CD4-positive, alpha-beta T cell (primary cell): ENCODE measurements at regions not wholly inside any gene's neighbourhood (a gene's known extent, or its start where the extent isn't known, plus 50 kb on each side); places are given as distances from the start of the nearest gene placed in this dataset.
"Not testable (repeated sequence)": the region's sequence is repeated elsewhere in the genome, so short reads cannot be mapped to it uniquely, and the experiment has no call there.

Source experiments
- ATAC-seq: fragments of 200-7000 bp; cut with Tn5 transposase; one replicate; pipeline ENCODE4 v1.10.0; 2022; ENCODE audit warnings: mild to moderate bottlenecking; ENCODE audit not compliant: poor library complexity
- CTCF ChIA-PET: fragments of 350-600 bp; sonication (Branson Sonifier 250); formaldehyde crosslinking; loops from one replicate; lab custom pipeline; 2021; ENCODE audit warnings: antibody characterized with exemption, inconsistent platforms; lab: Charles Lee
- POLR2A ChIA-PET: fragments of 350-600 bp; sonication (Branson Sonifier 250); formaldehyde crosslinking; loops from one replicate; lab custom pipeline; 2021; ENCODE audit warnings: antibody characterized with exemption, inconsistent platforms; lab: Charles Lee
- DNase-seq, 14 experiments: peaks; one replicate each; pipeline ENCODE4 v3.0.0-alpha.2; 2013 to 2020; ENCODE audit warnings: mixed read lengths in 2 of 14
- H3K27ac ChIP-seq, 2 donors: one replicate each; pipeline versions ENCODE4 v1.5.1 to v1.7.0; 2013; ENCODE audit warnings: low read length in 2 of 2, low read depth in 1 of 2, mild to moderate bottlenecking in 1 of 2
- H3K27me3 ChIP-seq, 2 experiments: 1 replicate in 1 of 2; 2 replicates in 1 of 2; pipeline versions ENCODE4 v1.6.1 to v1.7.0; 2013; ENCODE audit warnings: low read length in 2 of 2, control low read depth in 1 of 2, mild to moderate bottlenecking in 1 of 2, moderate library complexity in 1 of 2; ENCODE audit not compliant: insufficient read depth in 2 of 2, control insufficient read depth in 1 of 2
- H3K36me3 ChIP-seq: one replicate; pipeline ENCODE4 v1.6.1; 2013; ENCODE audit warnings: low read length, control low read depth; ENCODE audit not compliant: insufficient read depth
- H3K4me1 ChIP-seq: one replicate; pipeline ENCODE4 v1.6.1; 2013; ENCODE audit warnings: low read length, control low read depth; ENCODE audit not compliant: insufficient read depth
- H3K4me3 ChIP-seq: one replicate; pipeline ENCODE4 v1.5.1; 2013; ENCODE audit warnings: mild to moderate bottlenecking, low read length, moderate library complexity
- H3K9me3 ChIP-seq, 2 experiments: 1 replicate in 1 of 2; 2 replicates in 1 of 2; pipeline versions ENCODE4 v1.6.1 to v1.7.0; 2013; ENCODE audit warnings: low read length in 2 of 2, mild to moderate bottlenecking in 2 of 2, control low read depth in 1 of 2, moderate library complexity in 1 of 2; ENCODE audit not compliant: control insufficient read depth in 1 of 2, insufficient read depth in 1 of 2
- H3K27ac Mint-ChIP-seq: one replicate; pipeline ENCODE4 v1.8.0; 2020; ENCODE audit warnings: mixed read lengths
- H3K27me3 Mint-ChIP-seq: one replicate; pipeline ENCODE4 v1.8.0; 2021; ENCODE audit warnings: mixed read lengths
- H3K36me3 Mint-ChIP-seq: one replicate; pipeline ENCODE4 v1.8.0; 2021; ENCODE audit warnings: low read depth, mixed read lengths
- H3K4me1 Mint-ChIP-seq: one replicate; pipeline ENCODE4 v1.8.0; 2021; ENCODE audit warnings: low read depth, mixed read lengths
- H3K4me3 Mint-ChIP-seq: one replicate; pipeline ENCODE4 v1.8.0; 2020; ENCODE audit warnings: mild to moderate bottlenecking, mixed read lengths
- H3K9me3 Mint-ChIP-seq: one replicate; pipeline ENCODE4 v1.8.0; 2020; ENCODE audit warnings: mixed read lengths
- intact Hi-C, 2 experiments: fragments of 100-400 bp; cut with DNase I in 1 of 2; cut with micrococcal nuclease in 1 of 2; formaldehyde crosslinking; loops; one replicate each; pipeline versions ENCODE4 v1.15.1 to v1.9.0; 2023 to 2025; cut with DNase I, micrococcal nuclease
- TF ChIP-seq, protein P1 (sequence below): fragments of 200-600 bp; IDR thresholded peaks from one replicate; pipeline ENCODE4 v1.8.0; 2022; ENCODE audit warnings: antibody characterized with exemption, mild to moderate bottlenecking

DNA sequence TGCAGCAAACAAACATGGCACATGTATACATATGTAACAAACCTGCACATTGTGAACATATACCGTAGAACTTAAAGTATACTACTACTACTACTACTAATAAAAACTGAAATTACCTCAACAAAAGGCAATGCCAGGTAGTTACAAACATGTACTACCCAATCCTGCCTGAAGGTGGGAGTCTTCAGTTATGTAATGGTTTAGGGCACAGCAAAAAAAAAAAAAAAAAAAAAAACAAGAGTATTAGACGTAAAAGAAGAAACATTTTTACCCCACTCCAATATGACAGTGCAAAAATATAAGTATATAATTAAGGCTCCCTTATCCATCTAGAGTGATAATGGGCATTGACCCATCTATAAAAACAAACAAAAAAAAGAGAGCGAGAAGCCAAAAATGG, 296.6 kb downstream of the ZNF37A start:
- DNase-seq = peak in 10 of 14 experiments; percentile 6 to 65 (median 18)
- H3K27me3 Mint-ChIP-seq, H3K4me1 ChIP-seq, H3K4me3 Mint-ChIP-seq, H3K4me3 ChIP-seq, H3K36me3 Mint-ChIP-seq, H3K27ac ChIP-seq, H3K9me3 ChIP-seq, ATAC-seq, H3K4me1 Mint-ChIP-seq, intact Hi-C loops, H3K27me3 ChIP-seq, CTCF ChIA-PET, POLR2A ChIA-PET, H3K36me3 ChIP-seq, H3K9me3 Mint-ChIP-seq: not testable (repeated sequence)
- TF ChIP-seq, protein P1, sequence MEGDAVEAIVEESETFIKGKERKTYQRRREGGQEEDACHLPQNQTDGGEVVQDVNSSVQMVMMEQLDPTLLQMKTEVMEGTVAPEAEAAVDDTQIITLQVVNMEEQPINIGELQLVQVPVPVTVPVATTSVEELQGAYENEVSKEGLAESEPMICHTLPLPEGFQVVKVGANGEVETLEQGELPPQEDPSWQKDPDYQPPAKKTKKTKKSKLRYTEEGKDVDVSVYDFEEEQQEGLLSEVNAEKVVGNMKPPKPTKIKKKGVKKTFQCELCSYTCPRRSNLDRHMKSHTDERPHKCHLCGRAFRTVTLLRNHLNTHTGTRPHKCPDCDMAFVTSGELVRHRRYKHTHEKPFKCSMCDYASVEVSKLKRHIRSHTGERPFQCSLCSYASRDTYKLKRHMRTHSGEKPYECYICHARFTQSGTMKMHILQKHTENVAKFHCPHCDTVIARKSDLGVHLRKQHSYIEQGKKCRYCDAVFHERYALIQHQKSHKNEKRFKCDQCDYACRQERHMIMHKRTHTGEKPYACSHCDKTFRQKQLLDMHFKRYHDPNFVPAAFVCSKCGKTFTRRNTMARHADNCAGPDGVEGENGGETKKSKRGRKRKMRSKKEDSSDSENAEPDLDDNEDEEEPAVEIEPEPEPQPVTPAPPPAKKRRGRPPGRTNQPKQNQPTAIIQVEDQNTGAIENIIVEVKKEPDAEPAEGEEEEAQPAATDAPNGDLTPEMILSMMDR = peak; percentile 39
- H3K27ac Mint-ChIP-seq = peak overlapping the region; percentile 19

DNA sequence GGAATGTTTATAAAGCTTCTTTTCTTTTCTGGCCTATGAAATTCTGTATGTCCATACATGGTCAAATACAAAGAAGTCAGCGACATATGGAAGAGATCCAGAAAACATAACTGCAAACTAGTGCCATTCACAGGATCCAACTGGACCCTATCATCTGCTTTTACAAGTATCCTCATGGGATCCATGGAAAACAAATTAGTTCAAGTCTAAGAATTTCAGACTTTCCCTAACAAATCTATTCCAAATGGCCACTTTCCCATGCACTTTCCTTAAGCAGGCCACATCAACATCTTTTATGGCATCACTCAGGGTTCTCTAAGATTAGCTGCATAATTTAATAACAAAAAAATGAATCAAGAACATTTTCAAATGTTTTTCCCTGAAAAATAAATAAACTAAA, 301.3 kb downstream of the ZNF37A start:
- H3K4me1 ChIP-seq, H3K36me3 Mint-ChIP-seq, POLR2A ChIA-PET, H3K9me3 Mint-ChIP-seq, H3K9me3 ChIP-seq, intact Hi-C loops, DNase-seq, H3K4me3 Mint-ChIP-seq, H3K27me3 Mint-ChIP-seq, H3K27ac ChIP-seq, H3K36me3 ChIP-seq, CTCF ChIA-PET, H3K27ac Mint-ChIP-seq, H3K27me3 ChIP-seq, H3K4me1 Mint-ChIP-seq, H3K4me3 ChIP-seq, ATAC-seq: not testable (repeated sequence)

DNA sequence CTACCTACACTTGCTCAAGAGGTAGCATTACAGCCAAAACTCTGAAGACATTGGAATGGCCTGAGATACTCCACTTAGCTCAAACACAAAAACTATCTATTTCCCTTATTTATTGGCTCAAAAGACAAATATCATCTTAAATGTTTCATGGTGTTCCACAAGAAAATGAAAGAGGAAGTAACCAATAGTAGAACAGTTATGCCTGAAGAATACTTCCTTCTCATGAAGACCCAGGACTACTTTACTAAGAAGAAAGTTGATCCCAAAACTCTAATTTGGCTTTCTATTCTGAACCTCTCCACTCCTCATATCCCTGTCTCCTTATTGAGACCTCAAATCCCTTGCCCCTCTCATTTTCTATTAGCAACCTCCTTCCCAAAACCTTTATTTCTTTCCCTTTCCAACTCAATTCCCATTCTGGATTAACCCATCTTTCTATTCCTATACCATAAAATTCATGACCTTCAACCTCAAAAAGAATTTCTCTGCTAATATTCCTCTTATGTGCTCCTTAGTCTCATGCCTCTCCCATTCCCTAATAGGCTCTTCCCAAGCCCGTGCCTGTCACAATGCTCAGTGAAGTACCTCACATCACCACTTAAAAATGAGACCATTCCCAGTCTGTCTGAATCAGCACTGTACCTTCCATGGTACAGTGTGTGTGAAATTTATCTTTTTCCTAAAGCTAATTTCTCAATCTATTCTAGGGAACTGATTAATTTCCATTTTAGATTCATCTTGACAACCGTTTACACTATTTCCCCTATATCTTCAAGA, 302.2 kb downstream of the ZNF37A start:
- ATAC-seq, H3K9me3 Mint-ChIP-seq, H3K9me3 ChIP-seq, POLR2A ChIA-PET, H3K27me3 ChIP-seq, CTCF ChIA-PET, DNase-seq, intact Hi-C loops, H3K27ac ChIP-seq, H3K4me1 Mint-ChIP-seq, H3K4me3 Mint-ChIP-seq, H3K36me3 Mint-ChIP-seq, H3K27me3 Mint-ChIP-seq, H3K4me3 ChIP-seq, H3K4me1 ChIP-seq, H3K36me3 ChIP-seq, H3K27ac Mint-ChIP-seq: not testable (repeated sequence)

DNA sequence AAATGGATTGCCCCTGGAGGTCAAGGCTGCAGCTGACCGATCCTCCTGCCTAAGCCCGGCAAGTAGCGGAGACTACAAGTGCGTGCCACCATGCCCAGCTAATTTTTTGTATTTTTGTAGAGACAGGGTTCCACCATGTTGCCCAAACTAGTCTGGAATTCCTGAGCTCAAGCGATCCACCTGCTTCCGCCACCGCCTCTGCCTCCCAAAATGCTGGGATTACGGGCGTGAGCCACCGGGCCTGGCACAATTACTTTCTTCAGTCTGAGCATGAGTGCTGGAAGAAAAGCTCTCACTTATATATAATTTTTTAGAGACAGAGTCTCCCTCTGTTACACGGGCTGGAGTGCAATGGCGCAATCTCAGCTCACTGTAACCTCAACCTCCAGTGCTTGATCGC, 307.4 kb downstream of the ZNF37A start:
- H3K27ac ChIP-seq, H3K36me3 Mint-ChIP-seq, H3K9me3 Mint-ChIP-seq, H3K4me1 Mint-ChIP-seq, H3K9me3 ChIP-seq, ATAC-seq, H3K27me3 Mint-ChIP-seq, H3K36me3 ChIP-seq, H3K4me3 ChIP-seq, H3K27me3 ChIP-seq: not testable (repeated sequence)
- CTCF ChIA-PET = interaction anchor here (1.6 kb wide), 1 partner anchor 425 kb away, joined by 5 read pairs; the partner anchor contains the start of gene ZNF25
- intact Hi-C loops = loop anchor here (5.0 to 10.0 kb wide), 3 partner anchors 307 to 427 kb away; partner anchors contain the start of genes ZNF25 (in 2 of the 2) and ZNF37A (in 1 of the 2)
- POLR2A ChIA-PET = interaction anchor here (1.8 to 2.4 kb wide), 3 partner anchors 307 to 425 kb away, joined by 8 to 10 read pairs (median 9); partner anchors contain the start of genes ZNF25, ZNF33A and ZNF37A
- Mint-ChIP-seq H3K27ac (peak overlapping the region; percentile 100), H3K4me3 (peak overlapping the region; percentile 92)
- H3K4me1 ChIP-seq = peaks cover 14% of the 10 kb centered on the region
- peak in 1 of 14 experiments; percentile 7 for DNase-seq

DNA sequence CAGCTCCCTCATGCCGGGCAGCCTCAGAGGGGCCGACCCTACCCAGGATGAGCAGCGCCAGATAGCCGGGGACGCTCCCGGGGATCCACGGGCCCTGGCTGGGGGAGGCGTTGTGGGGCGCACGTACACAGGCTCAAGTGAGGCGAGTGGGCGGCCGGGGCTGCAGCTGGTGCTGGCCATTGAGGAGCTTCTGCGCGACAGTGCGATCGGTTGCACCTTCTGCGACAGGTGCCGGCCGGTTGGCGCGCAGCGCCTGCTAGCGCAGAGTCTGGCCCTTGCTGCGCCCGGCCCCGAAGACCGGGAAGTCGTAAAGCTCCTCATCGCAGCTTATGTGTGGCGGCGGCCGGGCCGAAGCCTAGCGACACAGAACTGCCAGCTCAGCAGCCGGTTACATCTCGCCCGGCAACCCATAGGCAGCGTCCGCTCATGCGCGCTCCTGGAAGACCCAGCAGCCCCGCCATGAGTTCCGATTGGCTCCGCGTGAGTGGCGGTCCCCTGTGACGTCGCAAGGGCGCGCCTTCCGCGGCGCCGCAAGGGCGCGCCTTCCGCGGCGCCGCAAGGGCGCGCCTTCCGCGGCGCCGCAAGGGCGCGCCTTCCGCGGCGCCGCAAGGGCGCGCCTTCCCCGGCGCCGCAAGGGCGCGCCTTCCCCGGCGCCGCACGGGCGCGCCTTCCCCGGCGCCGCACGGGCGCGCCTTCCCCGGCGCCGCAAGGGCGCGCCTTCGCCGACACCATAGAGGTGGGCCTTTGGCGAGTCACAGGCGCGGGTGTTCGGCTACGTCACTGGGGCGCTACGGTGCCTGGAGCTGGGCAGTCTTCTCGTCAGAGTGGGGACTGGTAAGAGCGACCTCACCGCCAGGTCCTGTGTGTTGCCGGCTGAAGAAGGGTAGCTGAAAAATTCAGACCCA, 308.6 kb downstream of the ZNF37A start:
- H3K9me3 Mint-ChIP-seq, H3K4me1 Mint-ChIP-seq, H3K27me3 Mint-ChIP-seq, H3K36me3 Mint-ChIP-seq, H3K9me3 ChIP-seq, H3K27me3 ChIP-seq, H3K36me3 ChIP-seq: not testable (repeated sequence)
- Histone ChIP-seq H3K4me3 (peak overlapping the region; percentile 80), H3K27ac (peak overlapping the region; percentile 80 to 93), H3K4me1 (peaks cover 14% of the 10 kb centered on the region)
- Mint-ChIP-seq H3K27ac (peak overlapping the region; percentile 100), H3K4me3 (peak overlapping the region; percentile 95)
- ChIA-PET CTCF (interaction anchor here (1.6 kb wide), 1 partner anchor 426 kb away, joined by 5 read pairs; the partner anchor contains the start of gene ZNF25), POLR2A (interaction anchor here (0.6 to 2.4 kb wide), 6 partner anchors 308 to 547 kb away, joined by 3 to 10 read pairs (median 8); partner anchors contain the start of genes ZNF248, ZNF25, ZNF33A and ZNF37A)
- peak; percentile 96 for ATAC-seq
- peak; percentile 81 to 98 (median 90) for DNase-seq
- intact Hi-C loops = loop anchor here (5.0 to 10.0 kb wide), 3 partner anchors 308 to 428 kb away; partner anchors contain the start of genes ZNF25 (in 2 of the 2) and ZNF37A (in 1 of the 2)
